ENCODE measurements at regions not wholly inside any gene's neighbourhood (a gene's known extent, or its start where the extent isn't known, plus 50 kb on each side); places are given as distances from the start of the nearest gene placed in this dataset.

GRCh38 chr4:41874398-41874797 is 60.8 kb upstream of the TMEM33 start:
- TF ChIP-seq, protein P1, sequence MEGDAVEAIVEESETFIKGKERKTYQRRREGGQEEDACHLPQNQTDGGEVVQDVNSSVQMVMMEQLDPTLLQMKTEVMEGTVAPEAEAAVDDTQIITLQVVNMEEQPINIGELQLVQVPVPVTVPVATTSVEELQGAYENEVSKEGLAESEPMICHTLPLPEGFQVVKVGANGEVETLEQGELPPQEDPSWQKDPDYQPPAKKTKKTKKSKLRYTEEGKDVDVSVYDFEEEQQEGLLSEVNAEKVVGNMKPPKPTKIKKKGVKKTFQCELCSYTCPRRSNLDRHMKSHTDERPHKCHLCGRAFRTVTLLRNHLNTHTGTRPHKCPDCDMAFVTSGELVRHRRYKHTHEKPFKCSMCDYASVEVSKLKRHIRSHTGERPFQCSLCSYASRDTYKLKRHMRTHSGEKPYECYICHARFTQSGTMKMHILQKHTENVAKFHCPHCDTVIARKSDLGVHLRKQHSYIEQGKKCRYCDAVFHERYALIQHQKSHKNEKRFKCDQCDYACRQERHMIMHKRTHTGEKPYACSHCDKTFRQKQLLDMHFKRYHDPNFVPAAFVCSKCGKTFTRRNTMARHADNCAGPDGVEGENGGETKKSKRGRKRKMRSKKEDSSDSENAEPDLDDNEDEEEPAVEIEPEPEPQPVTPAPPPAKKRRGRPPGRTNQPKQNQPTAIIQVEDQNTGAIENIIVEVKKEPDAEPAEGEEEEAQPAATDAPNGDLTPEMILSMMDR (IDR thresholded peaks at IDR 0.05): no peak
- no peak for TF ChIP-seq EP300 (IDR thresholded peaks at IDR 0.05)

Measured in gastroesophageal sphincter (tissue), 3 donors.